Vagina (tissue), 2 donors: ENCODE measurements at regions not wholly inside any gene's neighbourhood (a gene's known extent, or its start where the extent isn't known, plus 50 kb on each side); places are given as distances from the start of the nearest gene placed in this dataset.
"Not testable (repeated sequence)": the region's sequence is repeated elsewhere in the genome, so short reads cannot be mapped to it uniquely, and the experiment has no call there.

Experiments
- DNase-seq, 2 donors: peaks; one replicate each; pipeline ENCODE4 v3.0.0-alpha.2; 2017; ENCODE audit errors: extremely low spot score in 2 of 2
- H3K27ac ChIP-seq: fragments of 200-600 bp; sonication (generic); one replicate; pipeline ENCODE4 v1.5.1; 2019
- H3K27me3 ChIP-seq: fragments of 200-600 bp; sonication (generic); one replicate; pipeline ENCODE4 v1.5.1; 2019
- H3K36me3 ChIP-seq, 2 donors: fragments of 200-600 bp; sonication (generic); one replicate each; pipeline ENCODE4 v1.5.1; 2017 to 2019
- H3K4me1 ChIP-seq: fragments of 200-600 bp; sonication (generic); one replicate; pipeline ENCODE4 v1.5.1; 2019
- H3K4me3 ChIP-seq, 2 donors: fragments of 200-600 bp; sonication (generic); 1 replicate in 1 of 2; 2 replicates in 1 of 2; pipeline ENCODE4 v1.5.1; 2016 to 2019
- H3K9me3 ChIP-seq: fragments of 200-600 bp; sonication (generic); one replicate; pipeline ENCODE4 v1.5.1; 2019
- POLR2A ChIP-seq, 2 donors: fragments of 450-650 bp; IDR thresholded peaks; one replicate each; pipeline ENCODE4 v1.6.1; 2017; ENCODE audit warnings: antibody characterized with exemption in 2 of 2, mild to moderate bottlenecking in 2 of 2, moderate library complexity in 2 of 2
- POLR2AphosphoS5 ChIP-seq, 2 donors: sonication (generic); formaldehyde crosslinking; IDR thresholded peaks; one replicate each; pipeline ENCODE4 v1.9.0; 2017; ENCODE audit warnings: antibody characterized with exemption in 2 of 2, mild to moderate bottlenecking in 2 of 2, low read depth in 1 of 2; ENCODE audit not compliant: insufficient read depth in 1 of 2
- intact Hi-C: fragments of 100-400 bp; cut with DNase I; formaldehyde crosslinking; loops from one replicate; pipeline ENCODE4 v1.15.1; 2023
- TF ChIP-seq, protein P1 (sequence below), 3 experiments: fragments of 450-650 bp in 2 of 3; fragments of 200-600 bp in 1 of 3; sonication (generic) in 1 of 3; IDR thresholded peaks; one replicate each; pipeline ENCODE4 v1.5.1; 2017 to 2019; ENCODE audit warnings: antibody characterized with exemption in 3 of 3, mild to moderate bottlenecking in 2 of 3, moderate library complexity in 2 of 3

DNA sequence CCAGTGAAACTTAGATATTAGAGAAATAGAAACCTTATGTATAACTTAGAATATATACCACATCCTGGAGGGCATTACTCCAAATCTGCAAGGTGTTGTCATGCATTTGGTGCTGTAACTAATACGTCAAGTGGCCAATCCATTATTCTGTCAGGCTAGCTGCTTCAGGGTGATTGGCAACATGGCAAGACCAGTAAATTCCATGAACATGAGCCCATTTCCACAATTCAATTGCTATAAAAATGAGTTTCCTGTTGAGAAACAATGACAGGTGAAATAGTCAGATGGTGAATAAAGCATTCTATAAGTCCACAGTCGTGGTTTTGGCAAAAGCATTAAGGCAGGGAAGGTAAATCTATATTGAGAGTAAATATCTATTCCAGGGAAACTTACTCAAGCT is 566.0 kb downstream of the ADGRL2 start:
- H3K9me3 ChIP-seq = no peaks in the 10 kb centered on the region
- H3K4me3 ChIP-seq = no peak overlapping the region
- H3K27me3 ChIP-seq = no peaks in the 10 kb centered on the region
- H3K4me1 ChIP-seq = no peaks in the 10 kb centered on the region
- no peak for DNase-seq
- H3K27ac ChIP-seq = no peak overlapping the region
- intact Hi-C loops = no loop called here
- H3K36me3 ChIP-seq = no peaks in the 10 kb centered on the region
- no peak for TF ChIP-seq POLR2A (IDR thresholded peaks at IDR 0.05)
- no peak for TF ChIP-seq POLR2AphosphoS5 (IDR thresholded peaks at IDR 0.05; ENCODE audit: insufficient read depth in 1 of 2, low read depth in 1 of 2)
- TF ChIP-seq, protein P1, sequence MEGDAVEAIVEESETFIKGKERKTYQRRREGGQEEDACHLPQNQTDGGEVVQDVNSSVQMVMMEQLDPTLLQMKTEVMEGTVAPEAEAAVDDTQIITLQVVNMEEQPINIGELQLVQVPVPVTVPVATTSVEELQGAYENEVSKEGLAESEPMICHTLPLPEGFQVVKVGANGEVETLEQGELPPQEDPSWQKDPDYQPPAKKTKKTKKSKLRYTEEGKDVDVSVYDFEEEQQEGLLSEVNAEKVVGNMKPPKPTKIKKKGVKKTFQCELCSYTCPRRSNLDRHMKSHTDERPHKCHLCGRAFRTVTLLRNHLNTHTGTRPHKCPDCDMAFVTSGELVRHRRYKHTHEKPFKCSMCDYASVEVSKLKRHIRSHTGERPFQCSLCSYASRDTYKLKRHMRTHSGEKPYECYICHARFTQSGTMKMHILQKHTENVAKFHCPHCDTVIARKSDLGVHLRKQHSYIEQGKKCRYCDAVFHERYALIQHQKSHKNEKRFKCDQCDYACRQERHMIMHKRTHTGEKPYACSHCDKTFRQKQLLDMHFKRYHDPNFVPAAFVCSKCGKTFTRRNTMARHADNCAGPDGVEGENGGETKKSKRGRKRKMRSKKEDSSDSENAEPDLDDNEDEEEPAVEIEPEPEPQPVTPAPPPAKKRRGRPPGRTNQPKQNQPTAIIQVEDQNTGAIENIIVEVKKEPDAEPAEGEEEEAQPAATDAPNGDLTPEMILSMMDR (IDR thresholded peaks at IDR 0.05) = no peak

DNA sequence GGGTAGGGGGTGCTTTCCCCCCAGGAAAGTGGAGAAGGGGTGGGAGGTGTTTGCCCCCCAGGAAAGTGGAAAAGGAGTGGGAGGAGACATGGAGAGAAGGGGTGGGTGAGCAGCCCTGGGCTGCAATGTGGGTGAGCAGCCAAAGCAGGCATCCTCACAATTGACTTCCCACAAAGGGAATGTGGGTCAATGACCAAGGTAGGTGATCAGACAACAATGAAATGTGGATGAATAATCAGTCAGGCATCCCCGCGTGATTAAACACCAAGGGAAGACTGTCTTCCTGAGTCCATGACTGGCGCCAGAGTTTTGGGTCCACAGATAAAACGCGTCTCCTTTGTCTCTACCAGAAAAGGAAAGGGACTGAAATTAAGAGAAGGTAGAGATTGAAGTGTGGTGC is 558.8 kb downstream of the ADGRL2 start:
- DNase-seq, H3K4me1 ChIP-seq, H3K4me3 ChIP-seq, H3K27ac ChIP-seq, H3K9me3 ChIP-seq, intact Hi-C loops, H3K27me3 ChIP-seq, H3K36me3 ChIP-seq: not testable (repeated sequence)

DNA sequence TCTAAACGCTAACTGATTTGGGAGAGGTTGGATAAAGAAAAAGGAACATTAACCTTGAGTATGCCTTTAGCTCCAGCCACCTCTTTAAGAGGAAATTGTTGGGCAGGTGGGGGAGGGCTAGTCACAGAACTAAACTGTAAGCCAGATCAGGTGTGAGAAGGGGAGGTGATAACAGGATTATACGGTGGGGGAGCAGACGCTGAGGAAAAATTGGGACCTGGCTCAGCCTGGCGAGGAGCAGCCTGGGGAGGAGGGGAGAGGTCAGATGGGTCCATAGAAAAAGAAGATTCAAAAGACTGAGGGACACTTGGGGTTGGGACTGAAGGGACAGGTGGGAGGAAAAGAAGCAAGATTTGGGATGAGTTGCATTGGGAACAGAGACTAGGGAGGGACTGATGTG is 558.0 kb downstream of the ADGRL2 start:
- H3K27me3 ChIP-seq, H3K27ac ChIP-seq, H3K4me3 ChIP-seq, intact Hi-C loops, H3K9me3 ChIP-seq, H3K36me3 ChIP-seq, H3K4me1 ChIP-seq, DNase-seq: not testable (repeated sequence)

DNA sequence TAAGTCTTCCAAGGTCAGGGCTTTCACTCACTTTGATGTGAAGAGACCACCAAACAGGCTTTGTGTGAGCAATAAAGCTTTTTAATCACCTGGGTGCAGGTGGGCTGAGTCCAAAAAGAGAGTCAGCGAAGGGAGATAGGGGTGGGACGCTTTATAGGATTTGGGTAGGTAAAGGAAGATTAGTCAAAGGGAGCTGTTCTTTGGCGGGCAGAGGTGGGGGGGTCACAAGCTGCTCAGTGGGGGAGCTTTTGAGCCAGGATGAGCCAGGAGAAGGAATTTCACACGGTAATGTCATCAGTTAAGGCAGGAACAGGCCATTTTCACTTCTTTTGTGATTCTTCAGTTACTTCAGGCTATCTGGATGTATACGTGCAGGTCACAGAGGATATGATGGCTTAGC is 553.8 kb downstream of the ADGRL2 start:
- DNase-seq, H3K4me1 ChIP-seq, intact Hi-C loops: not testable (repeated sequence)

DNA sequence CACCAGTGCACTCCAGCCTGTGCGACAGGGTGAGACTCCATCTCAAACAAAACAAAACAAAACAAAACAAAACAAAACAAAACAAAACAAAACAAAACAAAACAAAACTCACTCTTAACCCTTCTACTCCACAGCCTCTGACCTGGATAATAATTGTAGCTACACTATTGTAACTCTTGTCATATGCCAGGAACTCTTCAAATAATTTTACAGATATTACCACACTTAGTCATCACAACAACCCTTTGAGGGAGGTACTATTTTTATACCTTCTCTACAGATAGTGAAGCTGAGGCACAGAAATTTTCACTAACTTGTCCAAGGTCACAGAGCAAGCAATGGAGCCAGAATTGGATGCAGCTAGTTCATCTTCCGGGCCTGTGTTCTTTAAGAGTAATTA is 547.8 kb downstream of the ADGRL2 start:
- H3K36me3 ChIP-seq = no peaks in the 10 kb centered on the region
- TF ChIP-seq POLR2A (IDR thresholded peaks at IDR 0.05) = no peak
- no peak for TF ChIP-seq POLR2AphosphoS5 (IDR thresholded peaks at IDR 0.05; ENCODE audit: insufficient read depth in 1 of 2, low read depth in 1 of 2)
- TF ChIP-seq, protein P1 (IDR thresholded peaks at IDR 0.05) = no peak
- no peaks in the 10 kb centered on the region for H3K27me3 ChIP-seq
- H3K9me3 ChIP-seq = no peaks in the 10 kb centered on the region
- intact Hi-C loops = no loop called here
- H3K27ac ChIP-seq = no peak overlapping the region
- no peaks in the 10 kb centered on the region for H3K4me1 ChIP-seq
- no peak for DNase-seq
- H3K4me3 ChIP-seq = no peak overlapping the region

More for the DNA sequence above, 553.8 kb downstream of the ADGRL2 start:
- not testable (repeated sequence) for H3K27me3 ChIP-seq, H3K36me3 ChIP-seq, H3K27ac ChIP-seq, H3K4me3 ChIP-seq, H3K9me3 ChIP-seq

DNA sequence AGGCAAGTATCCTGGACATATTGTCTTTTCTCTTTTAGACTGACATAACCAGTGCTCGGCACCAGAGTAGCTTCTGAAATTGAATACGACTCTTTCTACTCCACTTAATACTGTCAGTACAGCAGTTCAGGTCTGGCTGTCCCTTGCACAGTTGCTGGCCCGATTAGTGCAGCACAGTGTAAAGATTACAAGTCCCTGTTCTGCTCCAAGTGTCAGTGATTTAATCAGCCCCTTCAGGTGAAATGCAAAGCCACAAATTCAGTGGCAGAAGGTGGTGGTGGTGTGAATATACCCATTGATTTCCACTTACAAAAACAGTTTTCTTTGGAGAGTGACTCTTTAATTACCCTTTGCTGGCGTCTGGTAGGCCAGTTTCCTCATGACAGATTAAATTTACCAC is 545.4 kb downstream of the ADGRL2 start:
- Histone ChIP-seq H3K36me3 (no peaks in the 10 kb centered on the region), H3K4me1 (no peaks in the 10 kb centered on the region), H3K9me3 (no peaks in the 10 kb centered on the region), H3K4me3 (no peak overlapping the region), H3K27ac (no peak overlapping the region), H3K27me3 (no peaks in the 10 kb centered on the region)
- intact Hi-C loops = no loop called here
- no peak for DNase-seq
- TF ChIP-seq, protein P1 (IDR thresholded peaks at IDR 0.05) = no peak
- no peak for TF ChIP-seq POLR2A (IDR thresholded peaks at IDR 0.05)
- TF ChIP-seq POLR2AphosphoS5 (IDR thresholded peaks at IDR 0.05; ENCODE audit: insufficient read depth in 1 of 2, low read depth in 1 of 2) = no peak

DNA sequence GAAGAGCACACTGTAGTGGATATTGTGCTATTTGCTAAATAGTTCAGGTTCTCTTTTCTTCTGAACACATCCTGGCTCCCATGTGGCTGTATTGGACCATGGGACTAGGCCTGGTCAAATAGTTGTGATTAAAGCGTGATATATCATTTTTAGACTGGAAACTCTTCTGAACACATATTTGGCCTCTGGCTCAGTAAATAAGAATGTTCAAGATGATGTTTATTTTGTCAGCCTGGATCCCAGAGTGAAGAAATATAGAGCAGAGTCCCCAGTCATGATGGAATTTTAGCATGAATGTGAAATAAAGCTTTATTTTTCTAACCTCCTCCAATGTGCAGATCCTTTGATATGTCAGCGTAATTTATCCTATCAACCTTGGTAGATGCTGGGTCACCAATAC is 542.6 kb downstream of the ADGRL2 start:
- no peak overlapping the region for H3K4me3 ChIP-seq
- no peaks in the 10 kb centered on the region for H3K27me3 ChIP-seq
- intact Hi-C loops = no loop called here
- TF ChIP-seq, protein P1 (IDR thresholded peaks at IDR 0.05) = no peak
- TF ChIP-seq POLR2A (IDR thresholded peaks at IDR 0.05) = no peak
- TF ChIP-seq POLR2AphosphoS5 (IDR thresholded peaks at IDR 0.05; ENCODE audit: insufficient read depth in 1 of 2, low read depth in 1 of 2) = no peak
- no peak for DNase-seq
- H3K27ac ChIP-seq = no peak overlapping the region
- no peaks in the 10 kb centered on the region for H3K36me3 ChIP-seq
- H3K4me1 ChIP-seq = no peaks in the 10 kb centered on the region
- no peaks in the 10 kb centered on the region for H3K9me3 ChIP-seq
